ENCODE measurements at regions not wholly inside any gene's neighbourhood (a gene's known extent, or its start where the extent isn't known, plus 50 kb on each side); places are given as distances from the start of the nearest gene placed in this dataset.
"Not testable (repeated sequence)": the region's sequence is repeated elsewhere in the genome, so short reads cannot be mapped to it uniquely, and the experiment has no call there.

GRCh38 chr3:176412771-176413170 lies 784.5 kb downstream of the TBL1XR1 start:
- no peak for DNase-seq

- no peak for DNase-seq
Observed at GRCh38 chr3:176403531-176403930, 793.8 kb downstream of the TBL1XR1 start.

- no peak for DNase-seq
Observed at GRCh38 chr3:176401211-176401610, 796.1 kb downstream of the TBL1XR1 start.

- no peak for DNase-seq
Observed at GRCh38 chr3:176399193-176399592, 798.1 kb downstream of the TBL1XR1 start.

GRCh38 chr3:176395240-176395639 lies 802.0 kb downstream of the TBL1XR1 start:
- DNase-seq, result no peak

GRCh38 chr3:176378789-176379188 lies 818.5 kb downstream of the TBL1XR1 start:
- no peak for DNase-seq

GRCh38 chr3:176376531-176376930 lies 820.8 kb downstream of the TBL1XR1 start:
- DNase-seq, result no peak

GRCh38 chr3:176375519-176375918 lies 821.8 kb downstream of the TBL1XR1 start:
- no peak for DNase-seq

GRCh38 chr3:176362191-176362731 lies 835.0 kb downstream of the TBL1XR1 start:
- no peak for DNase-seq

- DNase-seq, result no peak
Observed at GRCh38 chr3:176359211-176359610, 838.1 kb downstream of the TBL1XR1 start.

GRCh38 chr3:176357891-176358290 lies 839.4 kb downstream of the TBL1XR1 start:
- DNase-seq, result no peak

- no peak for DNase-seq
Observed at GRCh38 chr3:176354843-176355242, 842.4 kb downstream of the TBL1XR1 start.

GRCh38 chr3:176352716-176353334 lies 844.5 kb downstream of the TBL1XR1 start:
- no peak for DNase-seq

GRCh38 chr3:176351408-176351807 lies 845.9 kb downstream of the TBL1XR1 start:
- DNase-seq, result no peak

- DNase-seq, result no peak
Observed at GRCh38 chr3:176349706-176350105, 847.6 kb downstream of the TBL1XR1 start.

GRCh38 chr3:176347424-176348146 lies 849.7 kb downstream of the TBL1XR1 start:
- no peak for DNase-seq

- DNase-seq, result no peak
Observed at GRCh38 chr3:176341963-176342362, 855.3 kb downstream of the TBL1XR1 start.

- DNase-seq, result no peak
Observed at GRCh38 chr3:176328666-176329065, 868.6 kb downstream of the TBL1XR1 start.

- DNase-seq, result no peak
Observed at GRCh38 chr3:176328198-176328597, 869.1 kb downstream of the TBL1XR1 start.

GRCh38 chr3:176326894-176327490 lies 870.3 kb downstream of the TBL1XR1 start:
- not testable (repeated sequence) for DNase-seq

- DNase-seq, result not testable (repeated sequence)
Observed at GRCh38 chr3:176321532-176321931, 875.8 kb downstream of the TBL1XR1 start.

GRCh38 chr3:176321099-176321498 lies 876.2 kb downstream of the TBL1XR1 start:
- DNase-seq, result no peak

- no peak for DNase-seq
Observed at GRCh38 chr3:176313426-176313825, 883.9 kb downstream of the TBL1XR1 start.

- DNase-seq, result no peak
Observed at GRCh38 chr3:176310641-176311040, 886.6 kb downstream of the TBL1XR1 start.

Measured in NCI-H510A (cell line).